H9 (cell line): ENCODE measurements at regions not wholly inside any gene's neighbourhood (a gene's known extent, or its start where the extent isn't known, plus 50 kb on each side); places are given as distances from the start of the nearest gene placed in this dataset.

Source experiments
- DNase-seq: peaks from one replicate; pipeline ENCODE4 v3.0.0-alpha.2; 2017
- H2AFZ ChIP-seq: one replicate; pipeline ENCODE4 v1.6.1; 2013; ENCODE audit warnings: mild to moderate bottlenecking, low read length, control low read depth, moderate library complexity
- H2AK5ac ChIP-seq: 2 replicates; pipeline ENCODE4 v1.6.1; 2013; ENCODE audit warnings: low read length, control low read depth, mixed read lengths; ENCODE audit not compliant: insufficient read length
- H2BK120ac ChIP-seq: one replicate; pipeline ENCODE4 v1.6.1; 2013; ENCODE audit warnings: low read depth, mild to moderate bottlenecking, low read length, control low read depth, inconsistent platforms; ENCODE audit not compliant: poor library complexity, severe bottlenecking
- H2BK12ac ChIP-seq: 2 replicates; pipeline ENCODE4 v1.6.1; 2013; ENCODE audit warnings: low read length, control low read depth, mixed read lengths, low read depth; ENCODE audit not compliant: insufficient read length
- H2BK15ac ChIP-seq: 2 replicates; pipeline ENCODE4 v1.6.1; 2013; ENCODE audit warnings: low read depth, low read length, control low read depth
- H2BK20ac ChIP-seq: one replicate; pipeline ENCODE4 v1.6.1; 2013; ENCODE audit warnings: low read depth, mild to moderate bottlenecking, low read length, control low read depth, inconsistent platforms; ENCODE audit not compliant: poor library complexity, severe bottlenecking
- H2BK5ac ChIP-seq: 2 replicates; pipeline ENCODE4 v1.6.1; 2013; ENCODE audit warnings: low read length, control low read depth, mixed read lengths; ENCODE audit not compliant: insufficient read length
- H3K14ac ChIP-seq: 2 replicates; pipeline ENCODE4 v1.6.1; 2013; ENCODE audit warnings: low read length, control low read depth; ENCODE audit not compliant: insufficient read depth
- H3K18ac ChIP-seq: 2 replicates; pipeline ENCODE4 v1.6.1; 2013; ENCODE audit warnings: low read depth, mild to moderate bottlenecking, mixed read lengths, low read length, control low read depth; ENCODE audit not compliant: insufficient read length
- H3K23ac ChIP-seq: 2 replicates; pipeline ENCODE4 v1.6.1; 2013; ENCODE audit warnings: low read length, control low read depth, mixed read lengths, low read depth; ENCODE audit not compliant: insufficient read length
- H3K23me2 ChIP-seq: 2 replicates; pipeline ENCODE4 v1.6.1; 2013; ENCODE audit warnings: low read depth, mild to moderate bottlenecking, mixed read lengths, low read length, control low read depth; ENCODE audit not compliant: insufficient read length, poor library complexity, severe bottlenecking
- H3K27ac ChIP-seq: 2 replicates; pipeline ENCODE4 v1.5.1; 2013; ENCODE audit warnings: low read length, control low read depth, mixed read lengths, low read depth; ENCODE audit not compliant: insufficient read length
- H3K27me3 ChIP-seq: 2 replicates; pipeline ENCODE4 v1.6.1; 2013; ENCODE audit warnings: low read length, control low read depth, inconsistent platforms; ENCODE audit not compliant: insufficient read depth
- H3K4ac ChIP-seq: 2 replicates; pipeline ENCODE4 v1.6.1; 2013; ENCODE audit warnings: low read depth, mild to moderate bottlenecking, control low read depth, inconsistent platforms, low read length, moderate library complexity
- H3K4me1 ChIP-seq: 2 replicates; pipeline ENCODE4 v1.6.1; 2013; ENCODE audit warnings: low read length, control low read depth, inconsistent platforms; ENCODE audit not compliant: insufficient read depth
- H3K4me2 ChIP-seq: 2 replicates; pipeline ENCODE4 v1.6.1; 2013; ENCODE audit warnings: low read length, control low read depth, mixed read lengths; ENCODE audit not compliant: insufficient read length, insufficient read depth
- H3K56ac ChIP-seq: 2 replicates; pipeline ENCODE4 v1.6.1; 2013; ENCODE audit warnings: low read depth, mild to moderate bottlenecking, mixed read lengths, low read length, control low read depth; ENCODE audit not compliant: insufficient read length
- H3K79me1 ChIP-seq: 2 replicates; pipeline ENCODE4 v1.6.1; 2013; ENCODE audit warnings: low read depth, mild to moderate bottlenecking, moderate library complexity, low read length, control low read depth, inconsistent platforms; ENCODE audit not compliant: insufficient read depth, poor library complexity, severe bottlenecking
- H3K79me2 ChIP-seq: 2 replicates; pipeline ENCODE4 v1.6.1; 2013; ENCODE audit warnings: low read length, control low read depth, inconsistent platforms; ENCODE audit not compliant: insufficient read depth
- H3K9ac ChIP-seq: 2 replicates; pipeline ENCODE4 v1.6.1; 2013; ENCODE audit warnings: low read length, control low read depth, mixed read lengths; ENCODE audit not compliant: insufficient read length; ENCODE audit errors: extremely low read depth
- H3K9me3 ChIP-seq: one replicate; pipeline ENCODE4 v1.6.1; 2013; ENCODE audit warnings: low read depth, low read length, inconsistent platforms; ENCODE audit not compliant: control insufficient read depth
- H3T11ph ChIP-seq: one replicate; pipeline ENCODE4 v1.6.1; 2013; ENCODE audit warnings: mild to moderate bottlenecking, low read length, control low read depth, inconsistent platforms
- H4K20me1 ChIP-seq: one replicate; pipeline ENCODE4 v1.6.1; 2013; ENCODE audit not compliant: control insufficient read depth, insufficient read length, insufficient read depth
- H4K5ac ChIP-seq: 2 replicates; pipeline ENCODE4 v1.6.1; 2013; ENCODE audit warnings: low read depth, mild to moderate bottlenecking, mixed read lengths, low read length, control low read depth; ENCODE audit not compliant: insufficient read length
- H4K8ac ChIP-seq: replicated peaks from 2 replicates; pipeline ENCODE4 v1.6.1; 2013; ENCODE audit warnings: low read length, control low read depth, mixed read lengths, low read depth; ENCODE audit not compliant: insufficient read length
- H4K91ac ChIP-seq: 2 replicates; pipeline ENCODE4 v1.6.1; 2013; ENCODE audit warnings: low read depth, mild to moderate bottlenecking, moderate library complexity, mixed read lengths, low read length, control low read depth; ENCODE audit not compliant: insufficient read length
- H3K27ac Mint-ChIP-seq, 3 experiments: 2 replicates in 2 of 3; 3 replicates in 1 of 3; pipeline ENCODE4 v1.8.0; 2020 to 2021; ENCODE audit warnings: mixed read lengths in 3 of 3, mild to moderate bottlenecking in 1 of 3, moderate library complexity in 1 of 3
- H3K27me3 Mint-ChIP-seq: 2 replicates; pipeline ENCODE4 v1.8.0; 2021; ENCODE audit warnings: low read depth, mild to moderate bottlenecking, moderate library complexity, mixed read lengths
- H3K36me3 Mint-ChIP-seq, 3 experiments: 2 replicates in 2 of 3; 3 replicates in 1 of 3; pipeline ENCODE4 v1.8.0; 2020 to 2021; ENCODE audit warnings: low read depth in 3 of 3, mixed read lengths in 3 of 3; ENCODE audit not compliant: insufficient read depth in 1 of 3
- H3K4me1 Mint-ChIP-seq, 2 experiments: 2 replicates each; pipeline ENCODE4 v1.8.0; 2020; ENCODE audit warnings: mixed read lengths in 2 of 2
- H3K4me3 Mint-ChIP-seq, 2 experiments: 2 replicates in 1 of 2; 3 replicates in 1 of 2; pipeline ENCODE4 v1.8.0; 2020 to 2021; ENCODE audit warnings: mild to moderate bottlenecking in 2 of 2, mixed read lengths in 2 of 2, moderate library complexity in 1 of 2
- H3K9me3 Mint-ChIP-seq, 2 experiments: 2 replicates in 1 of 2; 3 replicates in 1 of 2; pipeline ENCODE4 v1.8.0; 2020; ENCODE audit warnings: mild to moderate bottlenecking in 2 of 2, mixed read lengths in 2 of 2, moderate library complexity in 1 of 2
- CTCF ChIP-seq: fragments of 200-600 bp; sonication (generic); conservative IDR thresholded peaks from 3 replicates; pipeline ENCODE4 v1.8.0; 2021; ENCODE audit warnings: antibody characterized with exemption, mild to moderate bottlenecking
- WGBS: extraction: QIAGEN DNeasy Blood & Tissue Kit; methylation state at CpG from one replicate; pipeline ENCODE4 v1.1.7; 2013; ENCODE audit warnings: missing lambda C conversion rate, low lambda C conversion rate, mixed read lengths; ENCODE audit not compliant: insufficient read length; ENCODE audit errors: extremely low coverage; 5-methylcytosine and 5-hydroxymethylcytosine counted together

DNA sequence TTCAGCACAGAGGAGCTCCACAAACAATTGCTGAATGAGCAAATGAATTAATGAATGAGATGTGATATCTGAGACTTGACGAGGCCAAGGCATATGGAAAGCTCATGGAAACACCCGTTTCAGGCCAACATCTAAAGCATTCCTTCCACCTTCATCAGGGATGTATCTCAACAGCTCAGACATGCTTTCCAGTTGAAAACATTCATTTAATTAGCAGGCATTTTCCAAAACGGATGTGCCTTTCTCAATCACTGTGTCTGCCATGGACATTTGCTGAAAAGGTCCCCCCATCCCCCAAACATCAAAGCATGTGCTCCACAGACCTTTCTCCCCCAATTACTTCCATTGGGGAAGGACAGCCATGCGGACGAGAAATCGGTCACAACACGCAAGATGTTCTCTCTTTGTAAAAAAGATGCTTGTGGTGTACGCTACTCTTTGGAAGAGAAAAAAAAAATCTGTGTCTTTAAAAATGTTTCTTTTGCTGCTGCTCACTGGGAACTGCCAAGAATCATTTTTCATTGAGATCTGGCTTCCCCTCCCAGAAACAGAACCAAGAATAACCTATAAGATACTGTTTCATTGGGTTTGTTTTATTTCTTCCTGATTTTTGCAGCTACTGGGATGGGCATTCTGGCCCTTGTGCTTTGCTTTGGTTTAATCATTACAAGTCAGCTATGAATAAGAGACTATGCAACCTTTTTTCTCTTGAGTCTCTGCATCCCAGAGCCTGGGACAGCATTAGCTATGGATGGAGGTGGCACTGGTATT, 528.2 kb downstream of the MED13L start:
- H2AK5ac ChIP-seq: no peak overlapping the region
- no peak overlapping the region for H3K23ac ChIP-seq
- H3K27me3 ChIP-seq: no peaks in the 10 kb centered on the region
- Mint-ChIP-seq H3K27me3 (peaks cover 15% of the 10 kb centered on the region), H3K36me3 (no peaks in the 10 kb centered on the region), H3K9me3 (no peaks in the 10 kb centered on the region), H3K27ac (peak overlapping the region in 1 of 3 experiments; percentile 37; a peak in 1 of 7 replicates), H3K4me3 (no peak overlapping the region), H3K4me1 (no peaks in the 10 kb centered on the region)
- H3K27ac ChIP-seq: no peak overlapping the region
- H2BK5ac ChIP-seq: no peak overlapping the region
- DNase-seq: no peak
- no peaks in the 10 kb centered on the region for H3K79me1 ChIP-seq
- H3K9ac ChIP-seq: no peak overlapping the region
- no peak overlapping the region for H2BK120ac ChIP-seq
- no peaks in the 10 kb centered on the region for H3K9me3 ChIP-seq
- no peak overlapping the region for H2BK20ac ChIP-seq
- no peaks in the 10 kb centered on the region for H3K4me1 ChIP-seq
- no peak overlapping the region for H3K56ac ChIP-seq
- no peak for TF ChIP-seq CTCF
- no peak overlapping the region for H2AFZ ChIP-seq
- H4K20me1 ChIP-seq: no peaks in the 10 kb centered on the region
- H2BK12ac ChIP-seq: no peak overlapping the region
- no peaks in the 10 kb centered on the region for H3K79me2 ChIP-seq
- H4K91ac ChIP-seq: no peak overlapping the region
- no peak overlapping the region for H3K18ac ChIP-seq
- H2BK15ac ChIP-seq: no peak overlapping the region
- no peaks in the 10 kb centered on the region for H3K23me2 ChIP-seq
- H3T11ph ChIP-seq: no peak overlapping the region
- no peak overlapping the region for H4K8ac ChIP-seq
- WGBS: no CpG with 5 or more reads among the region's 8 CpGs
- no peak overlapping the region for H3K14ac ChIP-seq
- no peak overlapping the region for H3K4me2 ChIP-seq
- H3K4ac ChIP-seq: no peak overlapping the region
- H4K5ac ChIP-seq: no peak overlapping the region
